CD1c-positive myeloid dendritic cell (primary cell): ENCODE measurements at regions not wholly inside any gene's neighbourhood (a gene's known extent, or its start where the extent isn't known, plus 50 kb on each side); places are given as distances from the start of the nearest gene placed in this dataset.

Source experiments
- DNase-seq: peaks from one replicate; pipeline ENCODE4 v3.0.0-alpha.2; 2016; ENCODE audit errors: extremely low spot score

- no peak for DNase-seq
Measured at GRCh38 chr7:46446151-46446550, 525.1 kb upstream of the IGFBP3 start.

GRCh38 chr7:46444256-46444655 lies 523.2 kb upstream of the IGFBP3 start:
- no peak for DNase-seq

GRCh38 chr7:46440186-46440585 lies 519.1 kb upstream of the IGFBP3 start:
- no peak for DNase-seq

GRCh38 chr7:46432708-46433107 lies 511.6 kb upstream of the IGFBP3 start:
- DNase-seq: no peak

GRCh38 chr7:46428295-46428694 lies 507.2 kb upstream of the IGFBP3 start:
- DNase-seq: no peak

- DNase-seq: no peak
Measured at GRCh38 chr7:46424934-46425333, 503.9 kb upstream of the IGFBP3 start.

- no peak for DNase-seq
Measured at GRCh38 chr7:46421441-46422230, 500.6 kb upstream of the IGFBP3 start.

GRCh38 chr7:46414946-46415345 lies 493.9 kb upstream of the IGFBP3 start:
- no peak for DNase-seq

GRCh38 chr7:46411236-46411635 lies 490.2 kb upstream of the IGFBP3 start:
- DNase-seq: no peak

GRCh38 chr7:46407125-46407524 lies 486.1 kb upstream of the IGFBP3 start:
- DNase-seq: no peak

- DNase-seq: no peak
Measured at GRCh38 chr7:46397591-46397990, 476.5 kb upstream of the IGFBP3 start.

GRCh38 chr7:46396481-46396880 lies 475.4 kb upstream of the IGFBP3 start:
- DNase-seq: no peak

- DNase-seq: no peak
Measured at GRCh38 chr7:46393142-46393541, 472.1 kb upstream of the IGFBP3 start.

- DNase-seq: no peak
Measured at GRCh38 chr7:46391231-46392201, 470.4 kb upstream of the IGFBP3 start.

GRCh38 chr7:46390042-46390441 lies 469.0 kb upstream of the IGFBP3 start:
- DNase-seq: no peak

- no peak for DNase-seq
Measured at GRCh38 chr7:46389146-46389545, 468.1 kb upstream of the IGFBP3 start.

- no peak for DNase-seq
Measured at GRCh38 chr7:46387646-46388045, 466.6 kb upstream of the IGFBP3 start.

- DNase-seq: no peak
Measured at GRCh38 chr7:46386428-46387399, 465.6 kb upstream of the IGFBP3 start.

- no peak for DNase-seq
Measured at GRCh38 chr7:46385662-46386309, 464.7 kb upstream of the IGFBP3 start.

GRCh38 chr7:46383605-46384004 lies 462.5 kb upstream of the IGFBP3 start:
- no peak for DNase-seq
